Right atrium auricular region (tissue), 2 donors: ENCODE measurements at regions not wholly inside any gene's neighbourhood (a gene's known extent, or its start where the extent isn't known, plus 50 kb on each side); places are given as distances from the start of the nearest gene placed in this dataset.
"Not testable (repeated sequence)": the region's sequence is repeated elsewhere in the genome, so short reads cannot be mapped to it uniquely, and the experiment has no call there.

ENCODE experiments used
- DNase-seq: peaks from one replicate; pipeline ENCODE4 v3.0.0-alpha.2; 2019; ENCODE audit warnings: low spot score
- H3K27ac ChIP-seq, 2 donors: fragments of 200-600 bp; sonication (generic); 1 replicate in 1 of 2; 2 replicates in 1 of 2; pipeline ENCODE4 v1.5.1; 2016 to 2019
- H3K27me3 ChIP-seq, 2 donors: fragments of 200-600 bp; sonication (generic); one replicate each; pipeline versions ENCODE4 v1.5.1 to v1.6.0; 2017 to 2019
- H3K36me3 ChIP-seq: fragments of 200-600 bp; sonication (generic); one replicate; pipeline ENCODE4 v1.5.1; 2016
- H3K4me1 ChIP-seq, 2 donors: fragments of 200-600 bp; sonication (generic); one replicate each; pipeline versions ENCODE4 v1.5.1 to v1.6.0; 2017 to 2019
- H3K4me3 ChIP-seq, 2 donors: fragments of 200-600 bp; sonication (generic); 1 replicate in 1 of 2; 2 replicates in 1 of 2; pipeline ENCODE4 v1.5.1; 2017 to 2019; ENCODE audit warnings: mild to moderate bottlenecking in 1 of 2, moderate library complexity in 1 of 2
- H3K9me3 ChIP-seq, 2 donors: fragments of 200-600 bp; sonication (generic); one replicate each; pipeline ENCODE4 v1.5.1; 2019
- TF ChIP-seq, protein P1 (sequence below), 2 donors: fragments of 200-600 bp; sonication (generic); IDR thresholded peaks; one replicate each; pipeline ENCODE4 v1.5.1; 2019; ENCODE audit warnings: antibody characterized with exemption in 2 of 2

DNA sequence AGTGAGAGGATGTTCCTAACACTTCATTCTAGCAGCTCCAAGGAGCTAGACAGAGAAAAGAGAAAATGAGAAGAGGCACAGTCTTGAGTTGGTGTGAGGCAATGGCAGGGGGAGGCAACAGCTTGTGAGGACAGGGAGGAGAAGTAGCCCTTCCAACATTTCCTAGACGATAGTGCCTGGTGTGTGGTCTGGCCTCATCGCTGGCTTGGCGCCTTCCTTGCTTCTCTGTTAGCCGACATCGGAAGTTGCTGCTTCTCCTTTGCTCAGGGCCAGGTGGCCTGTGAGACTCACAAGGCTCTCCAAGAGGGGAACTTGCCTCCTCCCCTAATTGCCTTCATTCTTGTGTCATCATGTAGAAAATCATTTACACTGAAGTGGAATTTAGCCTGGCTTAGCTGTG is 208.7 kb downstream of the MAP2K4 start:
- Histone ChIP-seq H3K4me1 (peaks cover 0 to 12% of the 10 kb centered on the region in 2 donors), H3K4me3 (no peak overlapping the region), H3K27me3 (no peaks in the 10 kb centered on the region), H3K36me3 (no peaks in the 10 kb centered on the region), H3K9me3 (no peaks in the 10 kb centered on the region), H3K27ac (no peak overlapping the region)
- DNase-seq: no peak
- TF ChIP-seq, protein P1, sequence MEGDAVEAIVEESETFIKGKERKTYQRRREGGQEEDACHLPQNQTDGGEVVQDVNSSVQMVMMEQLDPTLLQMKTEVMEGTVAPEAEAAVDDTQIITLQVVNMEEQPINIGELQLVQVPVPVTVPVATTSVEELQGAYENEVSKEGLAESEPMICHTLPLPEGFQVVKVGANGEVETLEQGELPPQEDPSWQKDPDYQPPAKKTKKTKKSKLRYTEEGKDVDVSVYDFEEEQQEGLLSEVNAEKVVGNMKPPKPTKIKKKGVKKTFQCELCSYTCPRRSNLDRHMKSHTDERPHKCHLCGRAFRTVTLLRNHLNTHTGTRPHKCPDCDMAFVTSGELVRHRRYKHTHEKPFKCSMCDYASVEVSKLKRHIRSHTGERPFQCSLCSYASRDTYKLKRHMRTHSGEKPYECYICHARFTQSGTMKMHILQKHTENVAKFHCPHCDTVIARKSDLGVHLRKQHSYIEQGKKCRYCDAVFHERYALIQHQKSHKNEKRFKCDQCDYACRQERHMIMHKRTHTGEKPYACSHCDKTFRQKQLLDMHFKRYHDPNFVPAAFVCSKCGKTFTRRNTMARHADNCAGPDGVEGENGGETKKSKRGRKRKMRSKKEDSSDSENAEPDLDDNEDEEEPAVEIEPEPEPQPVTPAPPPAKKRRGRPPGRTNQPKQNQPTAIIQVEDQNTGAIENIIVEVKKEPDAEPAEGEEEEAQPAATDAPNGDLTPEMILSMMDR (IDR thresholded peaks at IDR 0.05): no peak

DNA sequence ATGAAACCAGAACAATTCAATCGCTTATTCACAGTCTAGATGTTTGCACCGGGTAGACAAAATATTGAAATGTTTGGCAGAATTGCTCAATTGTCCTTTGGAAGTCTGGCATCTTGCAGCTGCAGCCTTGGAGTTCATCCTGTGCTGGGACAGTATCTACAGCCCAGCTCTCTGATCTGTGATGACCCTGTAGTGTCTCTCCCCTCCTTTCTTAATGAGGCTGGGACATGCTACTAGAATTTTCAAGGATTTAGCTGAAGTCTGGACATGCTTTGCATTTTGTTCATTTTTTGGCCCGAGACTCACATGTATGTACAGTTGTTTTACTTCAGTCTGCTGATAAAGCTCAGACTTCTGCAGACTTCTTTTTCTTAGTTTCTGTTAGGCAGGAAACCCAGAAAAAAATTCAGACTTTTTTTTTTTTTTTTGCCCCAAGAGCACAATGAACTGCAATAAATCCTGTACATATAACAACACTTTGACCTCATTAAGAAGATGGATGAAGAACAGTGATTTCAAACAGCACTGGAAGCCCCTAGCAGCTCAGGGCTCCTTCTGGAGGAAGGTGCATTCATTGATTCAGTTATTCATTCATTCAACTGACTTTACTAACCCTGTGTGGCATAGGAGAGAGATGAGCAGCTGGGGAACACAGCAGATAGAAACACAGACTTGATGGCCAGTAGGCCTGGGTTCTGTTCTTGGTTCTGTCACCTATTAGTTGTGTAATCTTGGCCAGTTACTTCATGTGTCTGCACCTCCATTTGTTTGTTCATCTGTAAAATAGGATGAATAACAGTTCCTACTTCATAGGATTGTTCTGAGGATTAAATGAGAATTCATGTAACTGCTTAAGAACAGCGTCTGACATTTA is 210.0 kb downstream of the MAP2K4 start:
- no peak for DNase-seq
- no peak overlapping the region for H3K4me3 ChIP-seq
- no peak overlapping the region for H3K27ac ChIP-seq
- no peaks in the 10 kb centered on the region for H3K9me3 ChIP-seq
- no peaks in the 10 kb centered on the region for H3K27me3 ChIP-seq
- no peaks in the 10 kb centered on the region for H3K36me3 ChIP-seq
- TF ChIP-seq, protein P1 (IDR thresholded peaks at IDR 0.05): no peak
- H3K4me1 ChIP-seq: peaks cover 0 to 12% of the 10 kb centered on the region in 2 donors

DNA sequence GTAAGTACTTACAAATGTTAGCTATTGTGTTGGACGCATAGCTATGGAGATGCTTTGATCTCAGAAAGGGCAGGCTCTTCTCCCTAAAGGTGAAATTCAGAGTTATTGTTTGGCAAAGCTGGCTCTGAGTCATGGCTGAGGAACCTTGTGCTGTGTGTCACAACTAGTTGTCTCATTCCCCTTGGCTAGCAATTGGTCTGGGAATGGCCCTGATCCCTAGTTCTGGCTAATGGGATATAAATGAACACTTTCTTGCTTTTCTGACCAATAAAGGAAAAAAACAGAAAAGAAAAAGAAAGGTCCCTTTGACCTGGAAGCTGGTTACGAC is 210.6 kb downstream of the MAP2K4 start:
- DNase-seq: no peak
- Histone ChIP-seq H3K27me3 (no peaks in the 10 kb centered on the region), H3K9me3 (no peaks in the 10 kb centered on the region), H3K4me3 (no peak overlapping the region), H3K27ac (no peak overlapping the region), H3K36me3 (no peaks in the 10 kb centered on the region), H3K4me1 (peaks cover 0 to 12% of the 10 kb centered on the region in 2 donors)
- TF ChIP-seq, protein P1 (IDR thresholded peaks at IDR 0.05): no peak

- not testable (repeated sequence) for DNase-seq, H3K36me3 ChIP-seq, H3K27ac ChIP-seq, H3K9me3 ChIP-seq, H3K27me3 ChIP-seq, H3K4me1 ChIP-seq, H3K4me3 ChIP-seq
These were observed 218.3 kb downstream of the MAP2K4 start for GRCh38 chr17:12239021-12239420.

DNA sequence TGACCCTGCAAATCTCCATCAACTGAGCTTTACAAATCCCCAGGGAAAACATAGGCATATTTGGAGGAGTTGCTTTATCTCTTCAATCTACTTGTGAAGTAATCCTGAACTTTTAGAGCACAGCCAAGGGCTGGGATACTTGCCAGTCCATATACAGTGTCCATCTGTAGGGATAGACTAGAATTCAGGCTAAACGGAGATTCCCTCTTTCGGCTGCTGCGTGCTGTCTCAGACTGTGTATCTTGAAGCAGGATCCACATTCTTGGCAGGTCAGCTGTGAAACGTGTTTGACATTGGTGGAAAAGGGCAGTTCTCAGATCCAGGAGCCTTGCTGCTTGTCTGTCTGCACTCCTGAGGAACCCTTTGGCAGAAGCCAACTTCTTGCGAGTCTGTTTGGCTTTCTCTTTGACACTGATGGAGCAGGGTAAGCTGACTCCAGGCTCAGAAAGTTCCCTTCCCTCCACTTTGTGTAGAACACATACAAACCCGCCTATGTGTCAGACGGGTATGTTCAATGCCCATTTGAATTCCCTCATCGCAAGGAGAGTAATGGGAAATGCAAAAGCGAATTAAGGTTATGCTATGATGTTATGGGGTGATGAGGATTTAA is 221.8 kb downstream of the MAP2K4 start:
- TF ChIP-seq, protein P1 (IDR thresholded peaks at IDR 0.05): no peak
- Histone ChIP-seq H3K36me3 (no peaks in the 10 kb centered on the region), H3K27me3 (no peaks in the 10 kb centered on the region), H3K9me3 (no peaks in the 10 kb centered on the region), H3K27ac (no peak overlapping the region), H3K4me1 (no peaks in the 10 kb centered on the region), H3K4me3 (no peak overlapping the region)
- DNase-seq: no peak

GRCh38 chr17:12247761-12248160 is 227.1 kb downstream of the MAP2K4 start:
- no peaks in the 10 kb centered on the region for H3K36me3 ChIP-seq
- H3K9me3 ChIP-seq: no peaks in the 10 kb centered on the region
- H3K4me3 ChIP-seq: no peak overlapping the region
- no peaks in the 10 kb centered on the region for H3K27me3 ChIP-seq
- no peak for DNase-seq
- TF ChIP-seq, protein P1 (IDR thresholded peaks at IDR 0.05): no peak
- no peak overlapping the region for H3K27ac ChIP-seq
- H3K4me1 ChIP-seq: peaks cover 0 to 5% of the 10 kb centered on the region in 2 donors
